GM12873 (cell line): ENCODE measurements at regions not wholly inside any gene's neighbourhood (a gene's known extent, or its start where the extent isn't known, plus 50 kb on each side); places are given as distances from the start of the nearest gene placed in this dataset.

ENCODE experiments used
- TF ChIP-seq, protein P1 (sequence below): IDR thresholded peaks from 2 replicates; pipeline ENCODE4 v1.5.1; 2012; ENCODE audit warnings: low read depth, mild to moderate bottlenecking, moderate library complexity, low read length, control low read depth; ENCODE audit not compliant: insufficient read depth; ENCODE audit errors: missing control alignments

DNA sequence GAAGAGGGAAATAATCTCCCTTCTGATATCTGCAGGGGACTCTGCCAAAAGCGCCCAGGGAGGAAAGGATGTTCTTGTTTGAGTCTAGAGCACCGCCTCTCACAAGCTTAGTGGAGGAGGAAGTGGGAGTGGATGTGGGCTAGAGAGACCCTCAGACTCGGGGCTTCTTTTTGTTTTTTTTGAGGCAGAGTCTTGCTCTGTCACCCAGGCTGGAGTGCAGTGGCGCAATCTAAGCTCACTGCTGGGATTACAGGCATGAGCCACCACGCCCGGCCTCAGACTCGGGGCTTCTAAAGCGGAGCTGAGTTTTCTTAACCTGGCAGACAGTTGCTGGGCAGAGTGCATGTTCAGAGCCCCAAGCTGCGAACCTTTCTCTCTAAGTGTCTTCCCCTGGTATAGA, 310.8 kb downstream of the BMP7 start:
- TF ChIP-seq, protein P1, sequence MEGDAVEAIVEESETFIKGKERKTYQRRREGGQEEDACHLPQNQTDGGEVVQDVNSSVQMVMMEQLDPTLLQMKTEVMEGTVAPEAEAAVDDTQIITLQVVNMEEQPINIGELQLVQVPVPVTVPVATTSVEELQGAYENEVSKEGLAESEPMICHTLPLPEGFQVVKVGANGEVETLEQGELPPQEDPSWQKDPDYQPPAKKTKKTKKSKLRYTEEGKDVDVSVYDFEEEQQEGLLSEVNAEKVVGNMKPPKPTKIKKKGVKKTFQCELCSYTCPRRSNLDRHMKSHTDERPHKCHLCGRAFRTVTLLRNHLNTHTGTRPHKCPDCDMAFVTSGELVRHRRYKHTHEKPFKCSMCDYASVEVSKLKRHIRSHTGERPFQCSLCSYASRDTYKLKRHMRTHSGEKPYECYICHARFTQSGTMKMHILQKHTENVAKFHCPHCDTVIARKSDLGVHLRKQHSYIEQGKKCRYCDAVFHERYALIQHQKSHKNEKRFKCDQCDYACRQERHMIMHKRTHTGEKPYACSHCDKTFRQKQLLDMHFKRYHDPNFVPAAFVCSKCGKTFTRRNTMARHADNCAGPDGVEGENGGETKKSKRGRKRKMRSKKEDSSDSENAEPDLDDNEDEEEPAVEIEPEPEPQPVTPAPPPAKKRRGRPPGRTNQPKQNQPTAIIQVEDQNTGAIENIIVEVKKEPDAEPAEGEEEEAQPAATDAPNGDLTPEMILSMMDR = no peak

DNA sequence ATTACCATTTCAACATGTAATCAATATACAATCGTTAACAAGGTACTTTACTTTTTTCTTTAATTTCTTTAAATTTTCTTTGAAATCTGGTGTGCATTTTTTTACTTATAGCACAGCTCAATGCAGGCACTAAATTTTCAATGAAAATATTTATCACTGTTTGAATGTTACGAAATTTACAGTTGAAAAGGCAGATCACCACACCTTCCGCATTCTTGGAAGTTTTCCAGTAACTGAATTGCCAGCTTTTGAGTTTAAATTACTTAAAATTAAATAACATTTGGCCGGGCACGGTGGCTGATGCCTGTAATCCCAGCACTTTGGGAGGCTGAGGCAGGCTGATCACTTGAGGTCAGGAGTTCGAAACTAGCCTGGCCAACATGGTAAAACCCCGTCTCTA, 309.9 kb downstream of the BMP7 start:
- TF ChIP-seq, protein P1 = no peak

DNA sequence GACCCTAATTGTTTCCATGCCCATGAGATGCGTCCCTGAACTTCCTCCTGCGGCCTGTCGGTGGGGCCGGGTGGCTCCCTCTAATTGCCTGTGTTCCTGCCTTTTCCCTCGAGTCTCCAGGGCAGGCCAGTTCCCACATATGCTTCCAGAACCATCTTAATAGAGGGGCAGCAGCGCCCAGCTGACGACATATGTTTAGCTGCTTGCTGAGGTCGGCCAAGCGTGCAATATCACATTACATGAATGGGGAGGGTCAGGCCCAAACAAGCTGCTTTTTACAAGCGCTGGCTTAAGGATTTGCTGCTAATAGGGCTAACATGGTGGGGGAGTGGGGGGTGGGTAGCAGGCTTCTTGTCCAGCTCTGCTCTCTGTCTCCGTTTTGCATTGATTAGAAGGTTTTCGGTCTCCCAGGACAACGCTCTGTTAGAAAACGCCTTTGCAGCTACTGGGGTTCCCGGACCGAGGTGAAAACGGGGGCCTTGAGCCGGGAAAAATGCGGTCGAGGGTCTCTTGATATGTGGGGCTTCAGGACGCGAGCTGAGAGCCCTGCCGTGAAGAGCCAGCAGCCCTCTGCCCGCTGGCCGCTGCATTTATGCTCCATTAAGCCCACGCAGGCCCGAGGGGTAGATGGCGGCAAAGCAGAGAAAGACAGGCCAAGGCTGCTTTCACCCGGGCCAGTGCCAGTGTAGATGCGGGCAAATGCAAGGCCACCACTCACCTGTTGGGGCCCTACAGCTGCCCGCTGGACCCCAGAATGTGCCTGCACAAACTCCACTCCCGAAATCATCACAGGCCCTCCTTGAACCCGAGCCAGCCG, 308.5 kb downstream of the BMP7 start:
- TF ChIP-seq, protein P1 = no peak

DNA sequence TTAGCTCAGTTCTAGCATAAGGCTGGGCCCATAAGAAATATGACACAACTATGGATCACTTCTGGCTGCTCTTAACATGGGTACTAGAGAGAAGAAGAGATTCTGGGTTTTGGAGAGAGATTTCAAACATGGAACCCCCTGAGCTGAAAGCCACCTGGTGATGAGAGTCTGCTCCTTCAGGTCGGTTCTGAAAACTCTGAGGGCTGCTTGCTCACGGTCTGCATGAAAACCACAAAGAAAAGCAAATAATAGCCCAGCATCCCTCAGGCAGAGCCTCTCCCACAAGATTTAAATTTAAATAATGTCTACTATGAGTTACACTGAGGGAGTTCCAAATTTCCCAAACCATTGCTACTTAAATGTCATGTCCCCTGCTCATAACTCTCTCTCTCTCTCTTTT, 301.5 kb downstream of the BMP7 start:
- TF ChIP-seq, protein P1 = no peak

DNA sequence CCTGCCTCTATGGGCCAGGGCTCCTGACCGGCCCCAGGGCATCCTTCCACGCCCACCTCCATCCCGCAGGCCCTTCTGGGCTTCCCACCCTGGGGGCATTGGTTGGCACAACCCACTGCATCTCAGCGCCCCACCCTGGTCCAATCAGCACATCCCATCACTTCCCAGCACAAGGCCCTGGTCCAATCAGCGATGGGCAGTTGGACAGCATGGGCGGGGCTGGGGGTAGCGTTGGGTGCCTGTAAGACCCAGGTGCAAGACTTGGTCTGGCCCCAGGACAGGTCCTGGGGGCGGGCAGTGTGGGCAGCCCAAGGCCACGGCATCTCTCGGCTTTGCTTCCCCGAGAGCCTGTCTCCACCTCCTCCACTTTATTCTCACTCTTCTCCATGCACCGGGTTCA, 298.5 kb downstream of the BMP7 start:
- TF ChIP-seq, protein P1 = no peak

DNA sequence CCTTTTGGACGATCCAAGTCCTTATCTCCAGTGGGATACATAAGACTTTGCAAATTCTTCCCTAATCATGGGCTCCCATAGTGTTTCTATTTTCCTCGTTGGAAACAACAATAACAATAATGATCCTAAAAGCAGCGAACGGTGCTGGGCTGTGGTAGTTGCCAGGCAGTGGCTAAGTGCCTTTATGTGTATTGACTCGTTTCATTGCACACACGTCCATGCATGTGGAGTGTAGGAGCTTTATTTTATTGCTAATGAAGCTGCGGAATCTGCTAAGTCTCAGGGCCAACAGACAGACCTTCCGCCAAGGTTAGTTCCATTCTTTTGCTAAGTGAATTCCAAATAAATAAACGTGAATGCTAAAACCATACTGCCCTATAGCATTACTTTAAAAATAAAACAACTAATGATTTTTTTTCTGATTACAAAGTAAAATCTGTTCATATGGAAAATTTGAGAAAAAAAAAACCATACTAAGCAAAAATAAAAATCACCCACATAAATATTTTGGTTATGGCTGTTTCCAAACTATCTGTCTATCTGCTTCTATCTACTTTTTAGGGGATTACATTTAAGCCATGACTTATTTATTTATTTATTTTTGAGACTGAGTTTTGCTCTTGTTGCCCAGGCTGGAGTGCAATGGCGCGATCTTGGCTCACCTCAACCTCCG, 297.9 kb downstream of the BMP7 start:
- TF ChIP-seq, protein P1 = no peak

DNA sequence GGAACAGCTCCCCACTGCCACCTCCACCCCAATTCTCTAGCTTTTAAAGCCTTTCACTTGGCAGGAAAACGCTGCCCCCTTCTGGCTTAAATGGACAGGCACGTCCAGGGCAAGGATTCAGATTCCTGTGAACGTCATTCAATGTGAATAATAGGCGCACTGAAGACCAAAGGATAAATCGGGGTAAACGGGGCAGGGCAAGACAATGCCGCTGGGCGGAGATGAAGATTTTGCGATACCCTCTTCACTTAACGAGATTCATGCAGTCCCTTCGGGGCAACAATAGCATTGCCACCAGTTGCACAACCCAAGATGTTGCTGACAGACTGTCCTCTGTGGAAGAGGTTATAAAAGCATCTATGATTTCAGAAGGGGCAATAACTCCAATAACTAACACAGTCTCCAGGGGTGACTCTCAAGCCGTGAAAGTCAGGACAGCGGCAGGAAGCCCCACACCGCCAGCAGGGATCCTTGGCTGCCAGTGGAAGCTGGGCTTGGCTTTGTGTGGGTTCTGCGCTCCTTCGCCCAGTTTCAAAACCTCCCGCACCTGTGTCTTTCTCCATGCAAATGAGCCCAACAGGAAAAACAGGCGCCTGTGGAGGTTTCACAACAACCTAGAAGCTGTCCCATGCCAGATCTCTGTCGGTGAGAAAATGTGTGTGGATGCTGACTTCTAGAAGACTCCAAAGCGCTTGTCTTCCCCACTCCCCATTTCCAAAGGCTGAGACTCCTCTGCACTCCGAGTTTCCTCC, 291.8 kb downstream of the BMP7 start:
- TF ChIP-seq, protein P1 = peak; percentile 50
